HG02571 (cell line): ENCODE measurements at regions not wholly inside any gene's neighbourhood (a gene's known extent, or its start where the extent isn't known, plus 50 kb on each side); places are given as distances from the start of the nearest gene placed in this dataset.

Source experiments
- ATAC-seq: cut with Tn5 transposase; IDR thresholded peaks from one replicate; pipeline ENCODE4 v1.9.1; 2021; ENCODE audit warnings: mild to moderate bottlenecking, moderate library complexity; ENCODE audit not compliant: unreplicated experiment

DNA sequence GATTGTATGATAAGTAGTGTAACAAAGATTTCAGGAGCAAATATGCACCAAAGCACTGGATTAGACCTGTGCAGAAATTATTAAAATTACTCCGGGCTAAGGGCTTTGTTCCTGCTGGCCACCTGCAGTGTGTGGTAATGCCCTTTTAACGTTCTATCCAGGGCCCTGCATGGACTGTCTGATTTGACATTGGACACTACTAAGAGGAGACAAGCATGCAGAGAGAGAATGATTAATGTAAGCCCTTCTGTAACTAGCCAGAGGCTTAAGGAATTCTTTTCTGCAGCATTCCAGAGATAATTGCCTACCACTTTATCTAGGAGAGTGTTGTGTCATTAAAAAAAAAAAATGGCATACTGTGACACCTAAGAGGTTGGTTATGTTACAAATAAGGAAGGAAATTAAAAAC lies 117.0 kb downstream of the PCDH7 start:
- ATAC-seq = no peak

DNA sequence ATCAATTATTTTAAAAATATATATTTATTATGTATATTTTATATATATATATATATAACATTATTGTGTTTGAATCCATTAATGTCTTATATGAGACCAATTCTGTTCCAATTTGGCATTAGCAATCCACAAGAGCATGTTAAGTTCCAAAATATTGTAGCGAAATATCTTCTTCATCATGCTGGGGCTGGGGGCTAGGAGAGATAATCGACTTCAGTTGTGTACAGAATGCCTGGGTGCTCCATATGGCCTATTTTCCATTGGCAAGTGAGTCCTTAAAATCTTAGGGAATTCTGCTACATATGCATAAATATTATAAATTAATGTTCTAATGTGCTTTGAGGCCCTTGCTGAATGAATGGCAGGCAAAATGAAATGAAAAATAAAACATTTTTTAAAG lies 117.7 kb downstream of the PCDH7 start:
- ATAC-seq = no peak

DNA sequence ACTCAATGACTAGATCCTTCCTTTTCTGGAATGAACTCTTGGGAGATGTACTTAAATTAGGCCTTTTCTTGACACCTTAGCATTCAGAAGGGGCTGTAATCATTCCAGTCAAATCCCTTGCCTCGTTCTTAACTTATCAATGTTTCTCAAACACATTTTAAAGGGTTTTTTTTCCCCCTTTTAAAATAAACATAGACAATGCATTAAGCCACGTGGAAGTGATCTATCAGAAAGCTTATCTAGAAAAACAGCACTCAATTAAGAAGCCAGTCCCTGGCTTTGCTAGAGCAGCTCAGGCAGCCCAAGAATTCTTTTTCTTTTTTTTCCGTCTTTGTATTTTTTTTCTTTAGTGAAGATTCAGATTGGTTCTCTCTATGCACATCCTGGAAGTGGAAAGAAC lies 118.2 kb downstream of the PCDH7 start:
- no peak for ATAC-seq

DNA sequence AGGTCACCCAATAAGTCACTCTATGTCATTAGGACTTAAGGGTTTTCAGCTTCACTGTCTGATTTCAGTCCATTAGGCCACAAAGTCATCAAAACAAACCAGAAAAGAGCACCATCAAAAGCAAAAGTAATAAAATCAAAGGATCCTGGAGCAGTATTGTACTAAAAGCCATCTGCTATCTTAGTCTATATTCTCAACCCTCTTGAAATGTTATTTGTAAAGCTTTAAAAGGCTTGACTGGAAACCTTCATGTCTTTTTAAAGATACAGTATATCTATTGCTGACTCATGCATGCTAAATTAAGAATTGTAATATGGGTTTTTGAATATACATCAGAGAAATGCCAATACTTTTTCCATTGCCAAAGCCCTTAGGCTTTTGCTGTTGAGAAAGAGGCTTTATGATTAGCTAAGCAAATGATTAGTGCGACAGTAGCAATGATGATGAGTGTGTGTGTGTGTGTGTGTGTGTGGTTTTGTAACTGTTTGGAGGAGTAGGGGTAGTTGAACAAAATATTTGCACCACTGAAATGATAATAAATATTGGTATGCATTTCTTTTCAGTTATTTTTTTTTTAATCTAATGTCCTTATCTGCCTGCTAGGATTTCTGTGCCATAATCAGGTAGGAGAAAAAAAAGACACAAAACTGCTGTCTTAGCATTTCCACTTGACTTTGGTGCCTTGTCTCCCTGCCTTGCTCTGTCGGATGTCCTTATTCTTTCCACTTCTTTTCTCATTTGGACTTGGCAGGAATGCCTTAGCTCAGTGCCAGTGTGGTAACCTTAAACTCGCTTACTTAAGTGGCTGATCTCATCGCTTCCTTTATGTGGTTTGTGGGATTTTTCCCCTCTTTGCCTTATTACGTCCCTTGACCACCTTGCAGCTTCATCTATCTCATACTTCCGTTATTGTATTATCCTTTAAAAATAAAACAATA lies 119.7 kb downstream of the PCDH7 start:
- ATAC-seq = no peak

DNA sequence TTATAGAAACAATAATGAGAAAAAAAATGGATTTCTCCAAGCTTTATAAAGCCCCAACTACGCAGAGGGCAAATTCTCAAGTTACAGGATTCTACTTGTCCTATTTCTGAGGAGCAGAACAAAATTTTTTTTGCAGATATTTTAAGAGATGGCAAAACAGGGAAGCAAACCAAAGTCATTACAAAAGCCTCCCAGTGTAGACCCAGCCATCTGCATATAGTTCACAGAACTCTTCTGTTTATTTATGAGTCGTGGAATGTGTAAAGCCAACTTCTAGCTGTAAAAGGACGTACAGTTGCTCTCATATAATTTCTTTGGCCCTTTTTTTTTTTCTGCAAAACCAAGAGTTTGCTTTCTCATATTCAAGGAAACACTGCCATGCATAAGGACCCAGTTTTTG lies 120.4 kb downstream of the PCDH7 start:
- no peak for ATAC-seq

DNA sequence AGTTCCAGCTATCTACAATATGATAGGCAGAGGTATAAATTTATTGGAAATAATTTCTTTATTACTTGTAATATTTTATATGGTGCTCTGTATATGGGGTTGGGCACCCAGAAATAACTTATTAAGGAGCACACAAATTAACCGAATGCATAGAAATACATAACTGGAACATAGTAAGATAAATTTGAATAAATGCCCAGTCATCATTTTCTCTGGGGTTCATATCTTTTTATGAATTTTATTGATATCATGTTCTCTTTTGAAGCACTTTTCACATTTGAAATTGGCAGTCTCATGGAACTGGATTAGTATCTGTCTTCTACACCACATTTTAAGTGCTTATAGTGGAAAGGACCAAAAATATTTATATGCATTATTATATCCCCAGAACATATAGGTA lies 122.0 kb downstream of the PCDH7 start:
- no peak for ATAC-seq

DNA sequence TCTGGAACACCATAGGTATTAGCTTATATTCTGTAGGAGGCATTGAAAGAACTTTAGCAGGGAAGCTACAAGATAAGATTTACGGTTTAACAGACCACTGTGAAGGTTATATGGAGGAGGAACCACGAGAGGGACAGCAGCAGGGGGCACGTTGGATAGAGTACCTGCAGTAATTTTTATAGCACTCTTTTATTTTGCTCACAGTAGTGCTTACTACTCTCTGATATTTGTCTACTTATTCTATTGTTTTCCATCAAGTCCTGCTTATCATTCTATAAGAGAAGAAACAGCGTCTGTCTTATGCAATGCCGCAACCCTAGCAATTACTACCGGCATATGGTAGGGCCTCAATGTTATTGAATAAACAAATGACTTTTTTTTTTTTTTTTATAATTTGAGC lies 122.5 kb downstream of the PCDH7 start:
- no peak for ATAC-seq

DNA sequence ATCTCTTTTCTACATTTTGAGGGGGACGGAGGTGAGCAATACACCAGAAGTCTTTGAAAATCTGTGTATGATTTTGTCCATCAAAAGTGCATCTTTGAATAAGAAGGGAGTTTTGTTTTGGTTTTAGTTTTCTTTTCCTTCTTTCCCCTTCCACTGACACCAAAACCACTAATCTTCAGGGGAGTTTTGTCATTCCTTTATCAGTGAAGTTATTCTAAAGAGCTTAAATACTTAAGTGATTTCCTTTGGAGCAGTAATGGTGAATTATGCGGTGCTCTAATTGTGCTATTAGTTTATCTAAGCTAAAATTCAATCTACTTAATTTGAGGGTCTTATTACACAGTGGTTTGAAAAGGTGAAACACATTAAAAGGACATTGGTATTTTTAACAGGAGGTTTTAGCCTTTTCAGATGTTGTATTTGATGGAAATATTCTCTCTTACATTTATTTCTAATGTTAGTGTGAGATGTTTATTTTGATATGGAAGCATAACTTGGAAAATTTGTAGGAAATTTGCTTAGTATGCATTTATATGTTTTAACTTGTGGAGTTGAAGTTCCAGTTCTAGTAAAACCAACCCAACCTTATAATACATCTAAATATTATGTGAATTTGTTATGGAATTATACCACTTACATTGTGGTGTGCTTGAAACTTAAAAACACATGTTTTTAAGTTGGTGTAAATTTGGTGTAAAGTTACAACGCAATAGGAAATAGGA lies 124.9 kb downstream of the PCDH7 start:
- no peak for ATAC-seq

DNA sequence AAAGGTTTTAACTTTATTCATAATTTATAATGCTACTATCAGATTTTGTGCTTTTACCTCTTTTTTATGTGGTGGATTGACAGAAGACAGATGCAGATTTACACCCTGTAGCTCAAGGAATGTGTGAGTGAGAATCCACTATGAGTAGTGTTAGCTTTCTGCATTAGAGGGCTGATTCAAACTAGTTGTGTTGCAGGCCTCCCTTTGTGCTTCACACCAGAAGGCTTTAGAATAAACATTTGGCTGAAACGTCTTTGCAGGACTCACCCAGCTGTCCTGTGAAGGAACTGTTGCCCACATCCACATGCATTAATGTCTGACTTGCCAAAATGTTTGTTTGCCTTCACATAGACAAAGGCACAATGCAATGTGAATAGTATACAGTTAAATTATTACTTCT lies 127.0 kb downstream of the PCDH7 start:
- ATAC-seq = no peak

DNA sequence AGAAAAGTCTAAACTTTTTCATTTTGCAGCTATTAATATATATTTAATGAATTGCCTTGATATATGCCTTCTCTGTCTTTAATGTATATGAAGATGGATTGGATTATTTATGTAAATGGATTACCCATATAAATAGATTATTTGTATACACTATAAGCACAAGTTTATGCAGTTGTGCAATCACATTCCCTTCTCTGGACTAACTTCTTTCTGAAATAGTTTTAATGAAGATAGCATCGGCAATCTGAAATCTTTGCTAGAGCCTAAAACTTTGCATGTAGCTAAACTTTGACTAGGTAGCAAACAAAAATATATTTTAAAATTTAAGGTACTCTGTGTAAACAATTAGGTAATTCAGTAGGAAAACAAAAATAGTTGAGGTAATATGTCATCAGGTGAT lies 127.8 kb downstream of the PCDH7 start:
- ATAC-seq = no peak

DNA sequence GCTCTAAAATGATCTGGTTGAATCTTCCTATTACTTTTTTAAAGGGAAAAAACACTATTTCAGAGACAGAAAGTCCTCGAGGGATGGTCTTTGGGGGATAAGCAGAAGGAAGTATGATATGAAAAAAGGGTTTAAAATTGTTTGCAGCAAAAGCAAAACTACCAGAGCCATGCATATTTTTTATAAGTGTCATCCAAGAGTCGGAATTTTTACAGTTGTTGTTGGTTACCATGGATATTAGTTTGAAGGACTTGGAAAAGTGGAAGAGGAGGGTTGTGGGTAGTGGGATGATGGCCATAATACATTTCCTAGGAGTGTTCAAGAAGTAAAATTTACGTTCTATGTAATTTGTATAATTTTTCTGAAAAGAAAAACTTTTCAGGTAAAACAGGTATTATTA lies 134.4 kb downstream of the PCDH7 start:
- no peak for ATAC-seq

DNA sequence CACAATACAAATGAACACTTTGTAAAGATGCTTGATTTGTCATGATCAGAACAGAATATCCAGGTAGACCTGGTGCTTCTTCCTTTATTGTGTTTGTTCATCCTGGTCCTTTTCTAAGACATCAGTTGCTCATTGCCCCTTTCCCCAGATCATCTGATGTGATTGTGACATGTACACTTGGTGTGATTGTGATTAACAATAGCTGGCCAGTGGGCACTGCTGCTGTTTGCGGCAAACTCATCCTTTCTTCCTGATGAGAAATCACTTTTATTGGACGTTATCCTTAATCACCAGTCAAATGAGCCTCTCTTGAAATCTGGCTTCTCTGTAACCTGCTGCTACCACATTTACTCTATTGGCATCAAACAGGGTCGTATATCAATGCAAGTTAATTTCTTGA lies 135.1 kb downstream of the PCDH7 start:
- ATAC-seq = no peak

DNA sequence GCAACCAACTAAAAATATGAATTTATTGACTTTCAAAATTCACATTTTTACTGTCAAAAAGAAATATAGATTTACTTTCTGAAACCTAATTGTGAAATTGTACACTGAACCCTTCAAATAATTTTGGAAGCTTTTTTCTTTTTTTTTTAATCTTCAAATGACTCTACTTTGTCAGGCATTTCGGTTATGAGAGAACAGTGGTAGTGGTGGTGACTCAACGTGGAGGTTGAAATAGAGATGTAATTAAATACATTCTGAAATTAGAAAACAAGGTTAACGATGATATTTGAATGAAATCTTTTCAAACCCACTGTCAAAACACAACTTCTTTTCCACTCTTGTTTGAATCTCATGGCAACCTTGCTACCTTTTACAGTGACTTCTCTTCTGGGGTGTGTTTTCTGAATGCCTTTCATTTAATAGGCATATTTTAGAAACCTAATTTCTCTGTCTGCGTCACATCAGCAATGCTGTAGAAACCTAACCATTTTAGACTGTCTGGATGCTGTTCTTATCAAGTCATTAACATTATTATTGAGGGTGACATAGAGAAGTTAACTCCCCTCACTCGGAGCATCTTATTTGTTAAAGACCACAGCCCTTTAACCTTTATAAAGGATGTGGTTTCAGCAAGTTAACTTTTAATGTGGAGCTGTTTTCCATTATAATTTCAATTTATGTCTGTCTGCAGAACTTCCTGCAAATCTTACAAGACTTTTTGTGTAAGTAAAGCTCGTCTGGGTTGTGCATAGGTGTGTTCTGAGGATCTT lies 136.8 kb downstream of the PCDH7 start:
- no peak for ATAC-seq

DNA sequence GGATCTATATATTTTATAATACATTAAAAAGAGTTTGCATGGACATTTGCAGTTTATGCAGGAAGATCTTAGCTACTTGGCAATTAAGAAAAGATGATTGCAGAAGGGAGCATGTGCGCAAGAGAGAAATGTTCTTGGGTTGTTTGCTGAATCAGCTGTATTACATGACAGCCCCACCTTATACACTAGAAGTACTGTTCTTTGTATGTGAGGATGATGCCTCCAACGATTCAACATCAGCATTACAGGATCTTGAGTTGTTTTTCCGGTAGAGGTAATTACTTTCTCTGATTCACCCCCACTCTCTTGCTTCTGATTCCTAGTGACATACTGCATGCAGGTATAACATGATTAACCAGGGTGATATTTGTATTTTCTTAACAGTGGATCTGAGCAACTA lies 140.8 kb downstream of the PCDH7 start:
- ATAC-seq = no peak

DNA sequence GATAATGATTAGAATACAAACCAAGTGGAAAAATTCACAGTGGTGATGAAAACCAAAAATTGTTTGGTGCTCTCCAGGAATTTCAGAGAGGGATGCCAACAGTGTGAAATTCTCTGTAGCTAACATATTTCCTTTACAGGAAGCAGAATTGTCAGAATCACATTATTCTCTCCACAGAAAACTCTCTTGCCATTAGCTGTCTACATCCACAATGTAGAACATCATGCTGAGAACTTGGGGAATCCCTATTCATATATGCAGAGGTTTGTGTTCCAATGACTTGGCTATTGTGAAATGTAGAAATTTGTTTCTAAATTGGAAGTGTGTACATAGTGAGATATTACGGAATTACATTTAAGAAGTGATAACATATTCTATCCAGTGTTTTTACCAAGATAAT lies 142.0 kb downstream of the PCDH7 start:
- no peak for ATAC-seq

DNA sequence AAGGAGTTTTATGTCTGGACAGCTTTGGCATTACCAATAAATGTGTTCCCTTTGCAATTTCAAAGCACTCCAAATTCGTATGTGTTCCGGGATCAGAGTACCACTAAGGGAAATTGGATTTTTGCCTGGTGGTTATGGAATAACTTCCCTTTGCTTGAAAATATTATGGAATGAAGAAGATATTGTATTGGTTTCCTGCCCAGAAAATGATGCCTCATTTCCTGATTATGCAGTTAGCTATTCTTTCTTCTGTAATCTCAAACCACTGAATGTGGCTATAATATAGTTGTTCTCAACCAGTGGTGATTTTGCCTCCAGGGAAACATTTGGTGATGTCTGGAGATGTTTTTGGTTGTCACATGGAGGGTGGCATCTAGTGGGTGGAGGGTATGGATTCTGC lies 142.9 kb downstream of the PCDH7 start:
- ATAC-seq = no peak

DNA sequence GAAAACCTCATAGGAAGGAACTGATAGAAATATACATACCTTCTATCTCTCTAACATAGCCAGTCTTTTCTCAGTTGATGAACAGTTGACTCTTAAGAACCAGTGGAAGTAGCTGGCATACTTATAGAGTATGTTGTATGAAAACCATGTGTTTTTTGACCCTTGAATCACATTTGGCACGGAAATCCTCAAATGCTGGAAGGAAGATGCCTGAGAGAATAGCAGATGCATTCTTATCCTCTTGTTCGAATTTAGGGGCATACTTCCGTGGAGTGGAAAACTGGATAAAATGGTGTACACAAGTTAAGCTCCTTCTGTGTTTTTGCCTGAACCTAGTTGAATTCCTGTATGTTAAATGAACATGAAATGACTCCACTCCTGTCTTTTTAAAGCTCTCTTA lies 145.5 kb downstream of the PCDH7 start:
- ATAC-seq = no peak

DNA sequence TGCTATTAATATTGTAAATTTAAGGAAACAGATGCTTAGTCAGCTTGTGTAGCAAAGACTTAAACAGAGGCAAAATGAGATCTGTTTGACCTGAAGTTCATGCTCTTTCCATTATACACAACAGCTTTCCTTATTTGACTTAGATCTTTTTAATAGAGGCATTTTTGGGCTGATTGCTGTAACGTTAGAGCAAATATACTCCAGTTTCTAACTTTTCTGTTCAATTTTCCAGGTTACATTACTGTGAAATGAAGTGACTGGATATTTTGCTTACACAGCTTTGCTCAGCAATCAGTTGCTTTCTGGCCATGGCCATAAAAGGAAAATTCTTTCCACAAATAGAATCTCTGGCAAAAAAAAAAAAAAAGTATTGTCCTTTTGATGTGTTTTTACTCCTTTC lies 146.2 kb downstream of the PCDH7 start:
- ATAC-seq = no peak

DNA sequence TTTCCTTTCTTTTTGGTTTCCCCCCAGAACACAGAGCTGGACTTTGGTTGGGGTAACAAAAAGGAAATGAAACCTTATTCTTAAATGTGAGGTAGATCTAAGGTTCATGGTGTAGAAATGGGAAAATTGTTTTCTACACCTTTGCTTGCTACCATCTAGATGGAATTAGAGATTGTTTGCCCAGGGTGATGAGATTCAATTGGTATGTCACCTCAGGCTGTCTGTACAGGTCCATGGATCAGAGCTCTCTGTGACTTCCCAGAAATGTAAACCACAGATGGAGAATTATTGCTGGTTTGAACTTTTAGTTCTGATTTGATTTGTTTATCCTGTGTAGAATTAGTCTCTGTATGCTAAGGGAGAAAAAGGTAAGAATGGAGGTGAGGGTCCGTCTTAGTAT lies 146.7 kb downstream of the PCDH7 start:
- no peak for ATAC-seq

DNA sequence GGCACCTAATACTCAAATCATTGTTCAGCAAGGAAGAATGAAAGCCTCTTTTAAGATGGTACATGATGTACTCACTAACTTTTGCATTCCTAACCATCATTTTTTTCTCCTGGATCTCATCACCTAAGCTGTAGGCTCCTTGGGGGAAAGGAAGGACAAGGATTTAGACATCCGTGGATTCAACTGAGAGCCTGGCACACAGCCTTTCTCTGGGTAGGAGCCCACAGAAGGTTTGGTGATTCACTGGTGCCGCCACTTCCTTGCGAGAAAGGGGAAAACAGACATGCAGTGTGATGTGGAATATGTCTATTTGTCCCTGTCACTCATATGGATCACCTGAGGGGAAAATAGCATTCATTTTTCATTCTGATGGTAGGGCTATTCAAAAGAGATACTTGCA lies 147.3 kb downstream of the PCDH7 start:
- ATAC-seq = no peak

DNA sequence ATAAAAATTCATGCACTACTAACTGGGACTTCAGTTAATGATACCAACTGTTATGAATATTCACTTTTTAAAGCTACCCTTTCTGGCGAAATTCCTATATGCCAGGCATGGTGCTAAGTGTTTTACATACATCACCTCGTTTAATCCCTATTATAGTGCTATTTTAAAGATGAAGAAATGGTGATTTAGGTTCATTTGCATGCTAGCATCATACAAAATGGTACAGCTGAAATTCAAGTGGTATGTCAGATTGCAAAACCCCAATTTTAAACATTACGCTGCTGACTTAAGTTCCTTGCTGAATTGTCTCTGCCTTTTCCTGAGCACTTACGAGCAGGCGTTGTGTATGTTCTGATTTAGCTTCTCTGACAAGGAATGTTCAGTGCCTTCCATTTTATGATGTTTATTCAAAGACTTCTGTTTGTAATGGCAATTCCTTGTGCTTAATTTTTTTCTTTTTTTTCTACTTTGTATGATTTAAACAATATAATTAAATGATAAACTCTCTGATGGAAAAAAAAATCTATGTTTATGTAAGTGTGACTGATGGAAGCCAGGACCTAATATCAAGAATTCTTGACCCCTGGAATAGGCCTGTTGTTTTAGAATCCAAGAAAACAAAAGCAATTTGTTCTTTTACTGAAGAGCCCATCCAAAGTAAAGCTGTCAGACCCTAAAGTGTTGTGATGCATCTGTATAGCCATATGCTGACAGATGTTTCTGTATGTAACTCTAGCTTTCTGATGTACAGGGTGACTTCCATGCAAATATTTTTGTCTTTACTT lies 148.1 kb downstream of the PCDH7 start:
- ATAC-seq = no peak
